22Rv1 (cell line): ENCODE measurements at regions not wholly inside any gene's neighbourhood (a gene's known extent, or its start where the extent isn't known, plus 50 kb on each side); places are given as distances from the start of the nearest gene placed in this dataset.

Experiments
- H3K27ac ChIP-seq: fragments of 450-650 bp; 2 replicates; pipeline ENCODE4 v1.5.1; 2017
- CTCF ChIP-seq: fragments of 450-650 bp; IDR thresholded peaks from 2 replicates; pipeline ENCODE4 v1.5.1; 2017; ENCODE audit warnings: mild to moderate bottlenecking
- ZFX ChIP-seq: fragments of 450-650 bp; IDR thresholded peaks from 2 replicates; pipeline ENCODE4 v1.6.1; 2017; ENCODE audit warnings: antibody characterized with exemption, borderline replicate concordance

GRCh38 chr12:115762936-115763335 is 514.6 kb downstream of the MED13L start:
- H3K27ac ChIP-seq: no peak overlapping the region
- TF ChIP-seq CTCF (no peak), ZFX (no peak)

GRCh38 chr12:115761784-115762183 is 515.7 kb downstream of the MED13L start:
- peak overlapping the region; percentile 12; the same call in 1 of the 2 replicates for H3K27ac ChIP-seq
- no peak for TF ChIP-seq ZFX
- no peak for TF ChIP-seq CTCF

- H3K27ac ChIP-seq: no peak overlapping the region
- TF ChIP-seq CTCF (no peak), ZFX (no peak)
These were observed 517.3 kb downstream of the MED13L start for GRCh38 chr12:115760231-115760630.

- TF ChIP-seq ZFX (no peak), CTCF (no peak)
- peak overlapping the region; percentile 84 for H3K27ac ChIP-seq
These were observed 518.4 kb downstream of the MED13L start for GRCh38 chr12:115758877-115759620.

GRCh38 chr12:115758183-115758582 is 519.3 kb downstream of the MED13L start:
- peak overlapping the region; percentile 84 for H3K27ac ChIP-seq

GRCh38 chr12:115756804-115757203 is 520.7 kb downstream of the MED13L start:
- no peak for TF ChIP-seq ZFX
- TF ChIP-seq CTCF: no peak
- peak overlapping the region; percentile 84 for H3K27ac ChIP-seq

More at GRCh38 chr12:115758183-115758582, 519.3 kb downstream of the MED13L start:
- no peak for TF ChIP-seq ZFX
- no peak for TF ChIP-seq CTCF

- peak overlapping the region; percentile 84 for H3K27ac ChIP-seq
- TF ChIP-seq CTCF: no peak
- no peak for TF ChIP-seq ZFX
These were observed 521.2 kb downstream of the MED13L start for GRCh38 chr12:115756271-115756670.
